ENCODE measurements at regions not wholly inside any gene's neighbourhood (a gene's known extent, or its start where the extent isn't known, plus 50 kb on each side); places are given as distances from the start of the nearest gene placed in this dataset.
"Not testable (repeated sequence)": the region's sequence is repeated elsewhere in the genome, so short reads cannot be mapped to it uniquely, and the experiment has no call there.

DNA sequence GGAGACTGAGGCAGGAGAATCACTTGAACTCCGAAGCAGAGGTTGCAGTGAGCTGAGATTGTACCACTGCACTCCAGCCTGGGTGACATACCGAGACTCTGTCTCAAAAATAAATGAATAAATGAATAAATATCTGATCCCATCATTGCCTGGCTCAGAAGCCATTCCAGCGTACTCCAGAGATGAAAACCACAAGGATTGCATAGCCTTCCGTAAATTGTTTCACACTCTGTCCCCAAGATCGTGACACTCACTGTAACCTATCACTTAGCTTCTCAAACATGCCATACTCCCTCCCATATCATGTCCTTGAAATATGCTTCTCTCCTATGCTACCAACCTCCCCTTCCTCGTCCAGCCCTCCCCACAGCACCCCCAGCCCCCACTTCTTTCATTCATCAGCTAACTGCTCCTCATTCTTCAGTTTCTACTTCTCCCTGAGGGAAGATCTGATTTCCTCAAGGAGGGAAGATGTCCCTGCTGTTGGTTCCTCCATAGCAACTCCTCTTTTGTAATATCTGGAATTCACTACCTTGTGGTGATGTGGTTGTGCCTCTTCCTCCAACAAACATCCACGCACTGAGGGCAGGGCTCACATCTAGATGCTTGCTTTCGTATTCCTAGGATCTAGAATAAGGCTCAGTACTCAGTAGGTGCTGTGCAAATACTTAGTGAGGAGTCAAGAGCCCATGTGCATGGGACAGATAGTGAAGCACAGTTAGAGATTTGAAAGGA lies 744.9 kb upstream of the TPTE start:
- WGBS, 5 donors = 51 to 69% (median 55%) methylated on average over 8 of the region's 8 CpGs
- intact Hi-C loops (cut with DNase I; ENCODE audit: low total_unique reads); H3K27me3 ChIP-seq (replicated peaks in 1 of 7); H3K4me3 ChIP-seq; H3K4me1 ChIP-seq; H3K36me3 ChIP-seq; H3K27ac ChIP-seq; DNase-seq: not testable (repeated sequence)
- H3K9me3 ChIP-seq = peaks cover 0 to 82% (median 69%) of the 10 kb centered on the region in 8 donors

DNA sequence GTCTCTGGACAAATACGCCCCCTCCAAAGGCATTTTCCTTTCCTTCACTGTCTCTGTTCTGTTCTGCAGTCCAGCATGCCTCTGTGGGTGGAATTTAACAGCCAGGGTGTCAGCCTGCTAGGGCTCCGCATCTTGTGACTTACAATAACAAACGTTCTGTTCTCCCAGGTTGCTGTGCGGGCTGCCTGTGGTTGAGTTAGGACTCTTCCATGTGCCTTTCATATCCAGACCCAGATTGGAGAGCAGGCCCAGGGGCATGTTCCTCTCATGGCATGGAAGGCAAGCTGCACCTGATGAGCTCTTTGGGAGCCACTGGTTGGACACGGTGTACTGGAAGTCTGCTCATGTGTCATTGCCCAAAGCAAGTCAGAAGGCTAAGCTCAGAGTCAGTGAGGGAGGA lies 742.8 kb upstream of the TPTE start:
- H3K9me3 ChIP-seq = peaks cover 0 to 79% (median 61%) of the 10 kb centered on the region in 8 donors
- H3K4me1 ChIP-seq; H3K4me3 ChIP-seq; H3K36me3 ChIP-seq; DNase-seq; intact Hi-C loops (cut with DNase I; ENCODE audit: low total_unique reads); H3K27me3 ChIP-seq (replicated peaks in 1 of 7); H3K27ac ChIP-seq: not testable (repeated sequence)
- 71 to 85% (median 73%) methylated on average over 5 of the region's 5 CpGs for WGBS, 5 donors

DNA sequence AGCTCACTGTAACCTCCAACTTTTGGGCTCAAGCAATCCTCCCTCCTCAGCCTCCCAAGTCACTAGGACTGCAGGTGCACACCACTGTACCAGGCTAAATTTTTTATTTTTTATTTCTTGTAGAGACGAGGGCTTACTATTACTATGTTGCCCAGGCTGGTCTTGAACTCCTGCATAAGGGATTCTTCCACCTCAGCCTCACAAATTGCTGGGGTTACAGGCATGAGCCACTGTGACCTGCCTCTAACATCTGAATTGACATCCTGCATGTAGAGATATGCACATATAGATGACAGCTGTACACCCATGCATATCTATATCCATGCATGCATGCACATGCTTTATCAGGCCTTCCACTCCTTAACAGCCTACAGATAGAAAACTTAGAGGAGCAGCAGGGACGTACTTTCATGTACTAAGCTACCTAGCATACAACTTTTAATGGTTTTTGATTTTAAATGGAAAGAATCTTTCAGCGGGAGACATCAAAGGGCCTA lies 740.9 kb upstream of the TPTE start:
- 45 to 57% (median 47%) methylated on average over 3 of the region's 3 CpGs for WGBS, 5 donors
- Histone ChIP-seq H3K4me3 (no peak overlapping the region), H3K9me3 (peaks cover 0 to 78% (median 57%) of the 10 kb centered on the region in 8 donors), H3K36me3 (no peaks in the 10 kb centered on the region), H3K27ac (no peak overlapping the region), H3K27me3 (replicated peaks in 1 of 7) (no peaks in the 10 kb centered on the region), H3K4me1 (no peaks in the 10 kb centered on the region)
- no peak for DNase-seq
- intact Hi-C loops (cut with DNase I; ENCODE audit: low total_unique reads) = no loop called here
- no peak for TF ChIP-seq POLR2A (IDR thresholded peaks at IDR 0.05)
- TF ChIP-seq, protein P1, sequence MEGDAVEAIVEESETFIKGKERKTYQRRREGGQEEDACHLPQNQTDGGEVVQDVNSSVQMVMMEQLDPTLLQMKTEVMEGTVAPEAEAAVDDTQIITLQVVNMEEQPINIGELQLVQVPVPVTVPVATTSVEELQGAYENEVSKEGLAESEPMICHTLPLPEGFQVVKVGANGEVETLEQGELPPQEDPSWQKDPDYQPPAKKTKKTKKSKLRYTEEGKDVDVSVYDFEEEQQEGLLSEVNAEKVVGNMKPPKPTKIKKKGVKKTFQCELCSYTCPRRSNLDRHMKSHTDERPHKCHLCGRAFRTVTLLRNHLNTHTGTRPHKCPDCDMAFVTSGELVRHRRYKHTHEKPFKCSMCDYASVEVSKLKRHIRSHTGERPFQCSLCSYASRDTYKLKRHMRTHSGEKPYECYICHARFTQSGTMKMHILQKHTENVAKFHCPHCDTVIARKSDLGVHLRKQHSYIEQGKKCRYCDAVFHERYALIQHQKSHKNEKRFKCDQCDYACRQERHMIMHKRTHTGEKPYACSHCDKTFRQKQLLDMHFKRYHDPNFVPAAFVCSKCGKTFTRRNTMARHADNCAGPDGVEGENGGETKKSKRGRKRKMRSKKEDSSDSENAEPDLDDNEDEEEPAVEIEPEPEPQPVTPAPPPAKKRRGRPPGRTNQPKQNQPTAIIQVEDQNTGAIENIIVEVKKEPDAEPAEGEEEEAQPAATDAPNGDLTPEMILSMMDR (IDR thresholded peaks at IDR 0.05 in 8 of 11, conservative IDR thresholded peaks at IDR 0.05 in 3 of 11) = no peak
- TF ChIP-seq POLR2AphosphoS5 (IDR thresholded peaks at IDR 0.05) = no peak

DNA sequence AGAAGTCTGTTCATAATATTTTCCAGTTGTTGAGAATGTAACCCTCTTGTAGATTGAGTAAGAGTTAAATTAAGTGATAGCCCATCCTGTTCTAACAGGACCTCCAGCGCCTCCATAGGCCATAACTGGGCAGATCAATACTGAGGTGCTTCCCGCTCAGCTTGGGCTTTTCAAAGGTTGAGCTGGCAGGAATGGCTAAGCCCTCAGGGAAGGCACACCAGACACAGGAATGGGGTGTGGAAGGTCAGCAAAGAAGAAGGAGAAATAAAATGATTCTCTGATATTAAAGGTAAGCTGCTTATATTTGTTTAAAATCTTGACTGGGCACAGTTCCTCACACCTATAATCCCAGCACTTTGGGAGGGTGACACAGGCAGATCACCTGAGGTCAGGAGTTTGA lies 737.8 kb upstream of the TPTE start:
- 38 to 42% (median 41%) methylated on average over 2 of the region's 2 CpGs for WGBS, 5 donors
- H3K4me3 ChIP-seq; intact Hi-C loops (cut with DNase I; ENCODE audit: low total_unique reads); DNase-seq; H3K27me3 ChIP-seq (replicated peaks in 1 of 7); H3K27ac ChIP-seq; H3K4me1 ChIP-seq; H3K36me3 ChIP-seq: not testable (repeated sequence)
- peaks cover 0 to 71% (median 43%) of the 10 kb centered on the region in 8 donors for H3K9me3 ChIP-seq

DNA sequence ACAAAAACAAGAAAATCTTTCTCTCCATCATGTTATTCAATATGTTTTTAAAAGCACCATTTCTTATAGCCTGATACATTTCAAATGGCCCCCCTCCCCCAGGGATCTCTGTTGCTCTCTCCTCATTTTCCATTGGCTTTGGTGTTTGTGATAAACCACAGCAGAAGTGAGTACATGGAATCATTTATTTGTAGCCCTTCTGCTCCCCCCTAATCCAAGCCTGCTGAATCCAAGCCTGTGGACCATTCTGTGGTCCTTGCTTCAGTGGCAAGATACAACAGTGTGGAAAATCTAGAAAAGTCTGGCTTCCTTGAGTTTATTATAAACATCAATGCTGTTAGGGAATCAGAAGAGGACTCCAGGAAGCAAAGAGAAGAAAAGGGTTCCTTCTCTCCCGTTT lies 737.2 kb upstream of the TPTE start:
- H3K27ac ChIP-seq; intact Hi-C loops (cut with DNase I; ENCODE audit: low total_unique reads); H3K4me1 ChIP-seq; H3K36me3 ChIP-seq; H3K27me3 ChIP-seq (replicated peaks in 1 of 7); H3K4me3 ChIP-seq; DNase-seq: not testable (repeated sequence)
- H3K9me3 ChIP-seq = peaks cover 0 to 72% (median 45%) of the 10 kb centered on the region in 8 donors
- 23 to 56% (median 27%) methylated on average over 1 of the region's 1 CpG for WGBS, 5 donors

DNA sequence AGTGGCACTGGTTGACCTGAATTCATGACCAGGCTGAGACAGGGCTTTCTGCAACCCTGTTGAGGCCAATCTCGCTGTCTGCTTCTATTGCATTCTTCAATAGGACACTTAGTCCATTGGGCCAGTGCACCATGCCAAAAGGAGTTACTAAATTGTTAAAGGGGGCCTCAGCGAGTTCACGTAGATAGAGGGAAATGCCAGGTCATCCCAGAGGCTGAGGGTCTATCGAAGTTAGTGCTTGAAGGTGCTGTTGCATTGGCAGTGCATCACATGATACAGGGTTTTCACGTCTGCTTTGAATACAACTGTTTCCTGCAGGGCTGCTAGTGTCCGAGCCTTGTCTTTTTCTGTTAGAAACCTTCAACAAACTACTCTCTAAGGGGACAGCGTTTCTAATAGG lies 735.3 kb upstream of the TPTE start:
- H3K4me3 ChIP-seq; H3K27me3 ChIP-seq (replicated peaks in 1 of 7); H3K4me1 ChIP-seq; H3K36me3 ChIP-seq; DNase-seq; intact Hi-C loops (cut with DNase I; ENCODE audit: low total_unique reads); H3K27ac ChIP-seq: not testable (repeated sequence)
- H3K9me3 ChIP-seq = peaks cover 0 to 74% (median 49%) of the 10 kb centered on the region in 8 donors
- WGBS, 5 donors = 40 to 51% (median 47%) methylated on average over 7 of the region's 7 CpGs

DNA sequence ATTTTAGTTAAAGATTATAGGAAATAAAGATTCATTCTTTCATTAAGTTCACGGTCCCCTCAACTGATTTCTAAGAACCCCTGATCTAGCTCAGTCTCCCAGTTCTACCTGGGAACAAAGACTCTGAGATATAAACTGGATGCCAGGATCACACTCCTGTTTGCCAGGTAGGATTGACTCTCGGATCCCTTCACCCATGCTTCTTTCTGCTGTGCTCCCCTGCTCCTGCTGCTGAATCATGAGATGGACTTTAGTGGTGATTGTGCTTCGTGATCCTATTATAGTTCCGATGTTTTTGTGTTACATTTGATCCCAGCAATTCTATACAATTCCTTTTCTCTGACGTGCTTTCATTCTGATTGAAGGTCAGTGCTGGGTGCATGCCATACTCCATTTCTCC lies 733.1 kb upstream of the TPTE start:
- 50 to 60% (median 53%) methylated on average over 5 of the region's 5 CpGs for WGBS, 5 donors
- not testable (repeated sequence) for H3K4me3 ChIP-seq

DNA sequence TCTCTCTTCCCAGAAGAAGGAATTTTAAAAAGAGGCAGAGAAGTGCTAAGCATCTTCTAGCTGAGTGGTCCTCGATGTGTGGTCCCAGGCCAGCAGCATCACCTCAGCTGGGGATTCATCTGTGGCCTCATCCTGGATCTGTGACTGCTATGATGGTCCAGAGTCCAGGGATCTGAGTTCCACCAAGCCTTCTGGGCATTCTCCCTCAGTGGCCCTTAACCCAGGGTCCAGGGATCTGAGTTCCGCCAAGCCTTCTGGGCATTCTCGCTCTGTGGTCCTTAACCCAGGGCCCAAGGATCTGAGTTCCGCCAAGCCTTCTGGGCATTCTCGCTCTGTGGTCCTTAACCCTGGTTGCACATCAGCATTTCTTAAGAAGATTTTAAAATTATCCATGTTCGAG lies 731.0 kb upstream of the TPTE start:
- H3K4me3 ChIP-seq; H3K4me1 ChIP-seq; intact Hi-C loops (cut with DNase I; ENCODE audit: low total_unique reads); H3K36me3 ChIP-seq; DNase-seq; H3K27me3 ChIP-seq (replicated peaks in 1 of 7); H3K27ac ChIP-seq: not testable (repeated sequence)
- peaks cover 0 to 77% (median 58%) of the 10 kb centered on the region in 8 donors for H3K9me3 ChIP-seq
- WGBS, 5 donors = 62 to 79% (median 73%) methylated on average over 6 of the region's 6 CpGs

More for the DNA sequence above, 733.1 kb upstream of the TPTE start:
- H3K36me3 ChIP-seq; H3K27me3 ChIP-seq (replicated peaks in 1 of 7); DNase-seq; H3K4me1 ChIP-seq; H3K27ac ChIP-seq; intact Hi-C loops (cut with DNase I; ENCODE audit: low total_unique reads): not testable (repeated sequence)
- peaks cover 0 to 77% (median 56%) of the 10 kb centered on the region in 8 donors for H3K9me3 ChIP-seq

DNA sequence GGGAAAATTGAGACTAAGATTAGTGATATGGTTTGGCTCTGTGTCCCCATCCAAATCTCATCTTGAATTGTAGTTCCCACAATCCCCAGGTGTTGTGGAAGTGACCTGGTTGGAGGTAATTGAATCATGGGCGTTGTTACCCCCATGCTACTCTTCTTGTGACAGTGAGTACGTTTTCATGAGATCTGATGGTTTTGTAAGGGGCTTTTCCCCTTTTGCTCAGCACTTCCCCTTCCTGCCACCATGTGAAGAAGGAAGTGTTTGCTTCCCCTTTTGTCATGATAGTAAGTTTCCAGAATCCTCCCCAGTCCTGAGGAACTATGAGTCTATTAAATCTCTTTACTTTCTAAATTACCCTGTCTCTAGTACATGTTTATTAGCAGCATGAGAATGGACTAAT lies 729.9 kb upstream of the TPTE start:
- H3K36me3 ChIP-seq; H3K27ac ChIP-seq; H3K4me1 ChIP-seq; intact Hi-C loops (cut with DNase I; ENCODE audit: low total_unique reads); H3K4me3 ChIP-seq; H3K27me3 ChIP-seq (replicated peaks in 1 of 7); DNase-seq: not testable (repeated sequence)
- WGBS, 5 donors = 21 to 38% (median 31%) methylated on average over 2 of the region's 2 CpGs
- H3K9me3 ChIP-seq = peaks cover 0 to 80% (median 62%) of the 10 kb centered on the region in 8 donors

DNA sequence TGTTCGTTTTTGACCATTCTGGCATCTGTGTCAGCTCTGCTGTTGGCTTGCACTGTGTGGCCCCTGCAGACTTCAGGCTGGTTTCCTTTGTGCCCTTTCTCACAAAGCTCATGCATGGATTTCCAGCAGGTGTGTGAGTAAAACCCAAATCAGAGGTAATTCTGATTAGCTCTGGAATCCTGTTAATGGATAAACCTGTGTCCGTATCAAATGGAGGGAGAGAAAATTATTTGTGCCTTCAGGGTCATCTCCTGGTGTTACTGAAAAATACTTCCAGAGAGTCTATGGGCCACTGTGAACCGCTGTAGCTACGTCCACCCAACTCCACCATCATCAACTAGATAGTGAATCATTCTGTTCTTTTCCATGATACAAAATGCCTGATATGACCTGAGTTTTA lies 726.1 kb upstream of the TPTE start:
- H3K27ac ChIP-seq = not testable (repeated sequence)
- 49 to 61% (median 55%) methylated on average over 4 of the region's 4 CpGs for WGBS, 5 donors

More for the DNA sequence above, 726.1 kb upstream of the TPTE start:
- H3K36me3 ChIP-seq; intact Hi-C loops (cut with DNase I; ENCODE audit: low total_unique reads); H3K4me1 ChIP-seq; DNase-seq; H3K4me3 ChIP-seq; H3K27me3 ChIP-seq (replicated peaks in 1 of 7): not testable (repeated sequence)
- H3K9me3 ChIP-seq = peaks cover 0 to 62% (median 46%) of the 10 kb centered on the region in 8 donors
